Tibial artery (tissue), 4 donors: ENCODE measurements at regions not wholly inside any gene's neighbourhood (a gene's known extent, or its start where the extent isn't known, plus 50 kb on each side); places are given as distances from the start of the nearest gene placed in this dataset.

ENCODE experiments used
- DNase-seq, 2 donors: peaks; one replicate each; pipeline ENCODE4 v3.0.0-alpha.2; 2019
- H3K27ac ChIP-seq, 2 donors: fragments of 200-600 bp; sonication (generic) in 1 of 2; 1 replicate in 1 of 2; 2 replicates in 1 of 2; pipeline ENCODE4 v1.5.1; 2018 to 2019; ENCODE audit warnings: mild to moderate bottlenecking in 1 of 2
- H3K27me3 ChIP-seq, 2 donors: fragments of 200-600 bp; sonication (generic) in 1 of 2; one replicate each; pipeline versions ENCODE4 v1.5.1 to v1.6.0; 2016 to 2019
- H3K36me3 ChIP-seq, 3 donors: fragments of 200-600 bp; sonication (generic) in 2 of 3; one replicate each; pipeline ENCODE4 v1.5.1; 2016 to 2019; ENCODE audit warnings: mild to moderate bottlenecking in 2 of 3
- H3K4me1 ChIP-seq, 4 donors: fragments of 200-600 bp; sonication (generic) in 2 of 4; 1 replicate in 3 of 4; 2 replicates in 1 of 4; pipeline ENCODE4 v1.5.1; 2016 to 2019
- H3K4me3 ChIP-seq, 2 donors: fragments of 200-600 bp; sonication (generic) in 1 of 2; 1 replicate in 1 of 2; 2 replicates in 1 of 2; pipeline ENCODE4 v1.5.1; 2018 to 2019; ENCODE audit warnings: mild to moderate bottlenecking in 2 of 2
- H3K9me3 ChIP-seq, 3 donors: fragments of 200-600 bp; sonication (generic) in 1 of 3; one replicate each; pipeline ENCODE4 v1.5.1; 2016 to 2019
- CTCF ChIP-seq, 2 experiments: fragments of 200-600 bp in 1 of 2; fragments of 450-650 bp in 1 of 2; IDR thresholded peaks; one replicate each; pipeline ENCODE4 v1.5.1; 2017 to 2019; ENCODE audit warnings: antibody characterized with exemption in 2 of 2, mild to moderate bottlenecking in 1 of 2, moderate library complexity in 1 of 2
- intact Hi-C: fragments of 100-400 bp; cut with DNase I; formaldehyde crosslinking; loops from one replicate; pipeline ENCODE4 v1.15.0; 2023; ENCODE audit warnings: low total_unique reads

- H3K4me1 ChIP-seq: no peaks in the 10 kb centered on the region
- no peaks in the 10 kb centered on the region for H3K27me3 ChIP-seq
- H3K4me3 ChIP-seq: no peak overlapping the region
- intact Hi-C loops: no loop called here
- no peak for DNase-seq
- no peaks in the 10 kb centered on the region for H3K36me3 ChIP-seq
- TF ChIP-seq CTCF (IDR thresholded peaks at IDR 0.05): no peak
- H3K27ac ChIP-seq: no peak overlapping the region
- no peaks in the 10 kb centered on the region for H3K9me3 ChIP-seq
Measured at GRCh38 chr5:101976933-101977332, 319.2 kb downstream of the SLCO4C1 start.

GRCh38 chr5:101969742-101970141 is 326.3 kb downstream of the SLCO4C1 start:
- no peaks in the 10 kb centered on the region for H3K27me3 ChIP-seq
- no peak for DNase-seq
- H3K27ac ChIP-seq: no peak overlapping the region
- no peaks in the 10 kb centered on the region for H3K9me3 ChIP-seq
- TF ChIP-seq CTCF (IDR thresholded peaks at IDR 0.05): no peak
- H3K4me3 ChIP-seq: no peak overlapping the region
- H3K36me3 ChIP-seq: no peaks in the 10 kb centered on the region
- no peaks in the 10 kb centered on the region for H3K4me1 ChIP-seq
- intact Hi-C loops: no loop called here

- Histone ChIP-seq H3K9me3 (no peaks in the 10 kb centered on the region), H3K27me3 (no peaks in the 10 kb centered on the region), H3K4me1 (no peaks in the 10 kb centered on the region), H3K27ac (no peak overlapping the region), H3K4me3 (no peak overlapping the region), H3K36me3 (no peaks in the 10 kb centered on the region)
- no peak for DNase-seq
- intact Hi-C loops: no loop called here
- TF ChIP-seq CTCF (IDR thresholded peaks at IDR 0.05): no peak
Measured at GRCh38 chr5:101966476-101966875, 329.6 kb downstream of the SLCO4C1 start.

GRCh38 chr5:101955891-101956290 is 340.2 kb downstream of the SLCO4C1 start:
- H3K4me3 ChIP-seq: no peak overlapping the region
- no peaks in the 10 kb centered on the region for H3K36me3 ChIP-seq
- H3K27ac ChIP-seq: no peak overlapping the region
- no peak for TF ChIP-seq CTCF (IDR thresholded peaks at IDR 0.05)
- H3K9me3 ChIP-seq: no peaks in the 10 kb centered on the region
- no peaks in the 10 kb centered on the region for H3K4me1 ChIP-seq
- no peaks in the 10 kb centered on the region for H3K27me3 ChIP-seq
- intact Hi-C loops: no loop called here
- no peak for DNase-seq

GRCh38 chr5:101950019-101950418 is 346.1 kb downstream of the SLCO4C1 start:
- intact Hi-C loops: no loop called here

More at GRCh38 chr5:101950019-101950418, 346.1 kb downstream of the SLCO4C1 start:
- TF ChIP-seq CTCF (IDR thresholded peaks at IDR 0.05): no peak
- Histone ChIP-seq H3K4me1 (no peaks in the 10 kb centered on the region), H3K27ac (no peak overlapping the region), H3K4me3 (no peak overlapping the region), H3K27me3 (no peaks in the 10 kb centered on the region), H3K9me3 (no peaks in the 10 kb centered on the region), H3K36me3 (no peaks in the 10 kb centered on the region)
- DNase-seq: no peak
